Lung microvascular endothelial cell (primary cell): ENCODE measurements at regions not wholly inside any gene's neighbourhood (a gene's known extent, or its start where the extent isn't known, plus 50 kb on each side); places are given as distances from the start of the nearest gene placed in this dataset.
A peak's percentile ranks its signal among the peaks of the same experiment; 100 is the strongest.

Experiments used
- DNase-seq, 2 donors: peaks; one replicate each; pipeline versions ENCODE4 v3.0.0 to v3.0.0-alpha.2; 2010; ENCODE audit warnings: low read depth in 2 of 2

DNA sequence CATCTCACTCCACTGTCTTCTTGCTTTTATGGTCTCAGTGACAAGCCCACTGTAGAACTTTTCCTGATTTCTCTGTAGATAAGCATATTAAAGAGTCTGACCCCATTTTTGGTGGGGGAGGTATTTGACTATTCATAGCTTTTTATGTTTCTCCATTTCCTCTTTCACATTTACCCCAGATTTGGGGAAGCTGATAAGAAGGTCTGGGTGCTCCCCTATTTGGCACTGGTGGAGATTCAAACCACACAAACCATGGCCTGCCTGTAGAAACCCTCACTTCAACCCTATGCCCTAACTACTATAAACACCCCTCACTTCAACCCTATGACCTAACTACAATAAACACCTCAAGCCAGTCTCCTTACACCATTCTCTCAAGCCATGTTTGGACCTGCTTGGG is 196.2 kb upstream of the SYNDIG1 start:
- no peak for DNase-seq

DNA sequence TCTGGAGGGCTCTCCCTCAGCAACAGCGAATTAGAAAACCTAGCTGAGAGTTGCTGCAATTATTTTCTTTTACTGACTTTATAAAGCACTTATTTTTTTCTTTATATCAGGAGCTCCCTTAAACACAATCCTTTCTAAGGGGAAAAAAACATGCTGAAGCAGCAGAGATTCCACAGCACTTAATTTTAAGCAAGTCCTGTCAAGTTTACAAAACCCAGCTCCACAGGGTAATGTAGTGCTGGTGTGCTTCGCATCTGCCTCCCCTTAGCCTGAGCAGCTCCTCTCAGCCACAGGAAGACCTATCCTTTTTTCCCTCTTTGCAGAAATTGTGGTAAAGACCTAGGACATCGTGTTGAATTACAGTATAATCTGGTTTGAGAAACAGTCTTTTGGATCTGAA is 208.1 kb upstream of the SYNDIG1 start:
- DNase-seq: no peak

DNA sequence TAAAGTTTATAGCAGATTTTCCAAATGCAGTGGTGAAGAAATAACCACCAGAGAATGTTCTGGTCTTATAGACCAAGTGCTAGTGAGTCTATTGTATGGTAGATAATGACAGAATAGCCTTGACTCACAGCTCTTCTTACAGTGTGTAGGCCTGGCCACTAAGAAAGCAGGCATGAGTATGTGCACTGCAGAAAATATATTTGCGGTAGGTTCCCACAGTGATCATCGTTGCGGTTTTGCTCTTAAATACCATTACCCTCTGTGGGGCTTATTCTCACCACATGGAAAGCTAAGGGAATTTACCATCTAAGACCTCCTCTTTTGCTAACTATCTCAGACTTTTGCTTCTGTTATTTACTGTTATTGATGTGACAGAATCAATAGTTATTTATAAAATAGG is 212.3 kb upstream of the SYNDIG1 start:
- no peak for DNase-seq

DNA sequence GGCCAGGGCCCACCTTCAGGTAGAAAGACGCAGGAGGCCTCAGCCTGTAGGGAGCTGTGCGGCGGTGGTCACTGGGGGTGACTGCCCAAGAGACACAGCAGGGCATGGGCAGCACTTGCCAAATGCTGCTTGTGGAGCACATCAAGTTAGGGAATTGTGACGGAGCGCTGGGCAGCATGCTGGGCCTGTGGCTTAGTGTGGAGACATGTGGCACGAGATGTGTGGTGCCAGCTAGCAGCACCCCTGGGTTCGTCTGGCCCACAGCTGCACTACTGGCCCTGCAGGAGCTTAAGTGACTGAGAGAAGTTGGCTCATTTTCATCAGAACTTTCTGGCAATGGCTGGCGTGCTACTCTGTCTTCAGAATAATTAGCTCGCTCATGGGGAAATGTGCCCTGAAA is 213.1 kb upstream of the SYNDIG1 start:
- no peak for DNase-seq

DNA sequence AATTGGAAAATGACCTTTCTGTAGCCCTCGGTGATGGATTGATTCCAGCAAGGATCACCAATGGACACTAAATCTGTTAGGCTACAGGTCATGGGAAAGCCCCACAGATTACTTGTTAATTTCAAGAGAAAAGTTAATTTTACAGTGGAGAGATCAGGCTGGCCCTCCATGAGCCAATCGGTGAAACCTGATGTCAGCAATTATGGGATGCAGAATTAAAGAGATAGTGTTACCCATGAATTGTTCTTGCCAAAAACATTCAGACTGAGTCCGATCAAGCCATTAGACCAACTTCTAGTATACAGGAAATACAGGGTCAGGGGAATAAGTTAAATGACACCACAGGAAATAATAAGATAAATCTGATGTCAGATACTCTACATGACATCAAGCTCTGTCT is 214.9 kb upstream of the SYNDIG1 start:
- DNase-seq: no peak

DNA sequence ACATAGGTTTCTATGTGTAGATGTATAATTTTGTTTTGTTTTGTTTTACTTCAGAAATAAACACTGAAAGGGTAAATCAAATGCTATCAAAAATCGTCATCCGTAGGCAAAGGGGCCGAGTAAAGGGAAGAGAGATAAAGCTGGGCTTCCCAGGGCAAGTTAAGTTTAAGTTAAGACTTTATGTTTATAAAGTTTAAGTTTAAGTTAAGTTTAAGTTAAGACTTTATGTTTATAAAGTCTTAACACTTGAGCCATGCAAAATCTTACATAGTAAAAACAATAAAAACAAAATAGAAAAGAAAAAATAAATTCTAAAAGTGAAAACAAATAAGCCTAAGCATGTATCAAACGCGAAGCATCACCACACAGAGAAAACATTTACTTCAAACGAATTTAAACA is 216.1 kb upstream of the SYNDIG1 start:
- no peak for DNase-seq

DNA sequence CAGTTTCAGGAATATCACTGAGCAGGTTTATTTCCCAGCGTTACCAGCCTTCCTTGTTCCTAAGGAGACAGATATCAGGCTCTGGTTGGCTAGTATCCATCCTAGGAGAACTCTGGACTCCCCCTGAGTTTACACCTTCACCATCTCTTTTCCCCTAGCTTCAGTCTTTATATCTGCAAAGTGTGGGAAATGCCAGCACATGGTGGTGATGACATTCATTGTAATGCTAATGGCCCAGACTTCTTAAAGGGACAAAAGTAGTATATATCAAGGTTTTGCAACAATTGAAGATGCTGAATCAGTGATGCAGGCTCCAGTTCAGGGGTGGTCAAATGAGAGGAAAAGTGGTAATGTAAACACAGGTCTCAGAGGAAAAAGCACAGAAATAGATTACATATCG is 224.3 kb upstream of the SYNDIG1 start:
- no peak for DNase-seq

DNA sequence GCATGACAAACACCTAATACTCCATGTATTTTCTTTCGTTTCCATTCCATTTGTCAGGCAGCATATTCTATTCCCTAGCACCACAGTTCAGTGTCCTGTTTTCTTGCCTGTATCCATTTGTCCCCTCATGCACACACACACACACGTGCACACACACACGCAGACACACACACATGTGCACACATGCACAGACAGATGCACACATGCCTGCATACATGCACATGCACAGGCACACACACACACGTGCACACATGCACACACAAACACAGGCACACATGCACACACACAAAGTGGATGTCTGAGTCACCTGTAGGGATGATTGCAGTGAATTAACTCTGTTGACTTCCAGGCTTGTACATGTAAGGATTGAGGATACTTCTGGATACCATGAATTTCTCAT is 226.7 kb upstream of the SYNDIG1 start:
- DNase-seq: no peak

DNA sequence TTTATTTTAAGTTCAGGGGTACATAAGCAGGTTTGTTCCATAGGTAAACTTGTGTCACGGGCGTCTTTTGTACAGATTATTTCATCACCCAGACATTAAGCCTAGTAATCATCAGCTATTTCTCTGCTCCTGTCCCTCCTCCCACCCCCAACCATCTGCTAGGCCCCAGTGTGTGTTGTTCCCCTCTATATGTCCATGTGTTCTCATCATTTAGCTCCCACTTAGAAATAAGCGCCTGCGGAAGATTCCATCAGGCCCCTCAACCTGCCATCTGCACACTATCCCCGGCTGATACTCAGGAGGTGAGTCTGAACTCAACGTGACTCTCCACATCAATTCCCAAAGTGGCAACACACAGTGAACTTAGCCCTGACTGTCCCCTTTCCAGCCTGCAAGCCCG is 228.0 kb upstream of the SYNDIG1 start:
- DNase-seq: no peak

DNA sequence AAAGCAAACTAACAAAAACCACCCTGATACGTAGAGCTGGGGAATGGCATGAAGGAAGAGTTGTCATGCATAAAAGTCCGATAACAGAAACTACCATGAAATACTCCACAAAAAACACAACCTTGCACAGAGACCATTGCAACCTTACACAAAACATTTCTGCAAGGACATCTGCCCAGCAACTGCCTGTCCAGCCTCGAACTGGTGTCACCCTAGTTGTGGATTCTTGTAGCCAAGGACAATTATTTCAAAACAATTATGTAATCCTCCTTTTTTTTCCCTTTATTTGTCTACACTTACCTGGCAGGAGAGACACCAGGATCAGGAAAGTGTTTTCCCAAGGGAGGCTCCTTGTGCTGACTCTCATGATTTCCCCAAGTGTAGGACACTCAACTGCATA is 232.5 kb upstream of the SYNDIG1 start:
- no peak for DNase-seq

DNA sequence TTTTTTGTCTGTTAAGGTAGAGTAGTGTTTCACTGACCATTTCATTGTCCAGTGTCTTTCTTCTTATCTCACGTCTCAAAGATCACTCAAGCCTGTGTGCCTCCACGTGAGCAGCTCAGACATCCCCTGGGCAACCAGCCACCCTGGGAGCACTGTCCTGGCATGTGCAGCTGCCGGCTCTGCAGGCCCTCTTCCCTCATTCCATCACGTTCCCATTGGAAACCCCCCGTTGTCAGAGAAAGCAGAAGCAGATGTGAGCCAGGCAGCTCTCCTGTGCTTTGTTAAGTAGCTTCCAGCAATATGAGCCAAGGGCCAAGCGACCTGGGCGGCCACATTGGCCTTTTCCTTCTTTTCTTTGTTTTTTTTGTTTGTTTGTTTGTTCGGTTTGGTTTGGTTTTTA is 233.2 kb upstream of the SYNDIG1 start:
- no peak for DNase-seq

DNA sequence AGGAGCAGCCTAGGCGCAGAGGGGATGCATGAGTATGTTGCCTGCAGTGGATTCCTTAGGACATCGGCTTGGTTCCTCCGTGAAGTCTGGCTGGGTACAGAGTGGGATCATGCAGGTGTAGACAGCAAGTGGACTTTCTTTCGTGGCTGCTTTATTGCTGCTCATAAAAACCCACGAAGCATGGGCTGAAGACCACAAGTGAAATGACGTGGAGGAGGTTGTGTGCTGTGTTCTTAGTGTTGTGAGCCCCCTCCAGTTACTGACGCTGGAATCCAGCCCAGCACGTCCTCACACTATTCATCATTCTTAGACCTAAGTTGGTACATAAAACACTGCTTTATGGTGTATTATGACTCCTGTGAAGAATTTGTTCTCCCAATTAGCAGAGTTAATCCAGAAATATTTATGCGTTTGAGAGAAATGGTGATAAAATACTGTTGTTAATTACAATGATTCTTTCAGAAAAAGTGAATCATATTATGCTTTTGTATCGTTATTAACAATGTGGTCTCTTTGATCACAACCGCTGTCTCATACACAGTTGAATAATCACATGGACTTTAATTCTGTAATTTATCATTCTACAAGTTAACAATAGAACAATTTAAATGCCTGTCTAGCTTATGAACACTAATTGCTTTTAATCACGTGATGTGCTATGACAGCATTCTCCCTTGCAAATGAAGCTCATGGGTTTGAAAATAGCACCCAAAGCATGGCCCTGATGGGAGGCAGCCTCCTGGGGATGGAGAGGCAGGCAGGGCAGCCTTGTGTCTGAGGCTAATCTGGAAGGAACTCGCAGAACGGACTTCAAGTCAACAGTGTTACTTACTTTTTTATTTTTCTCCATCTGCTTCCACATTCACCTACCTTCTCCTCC is 233.9 kb upstream of the SYNDIG1 start:
- DNase-seq: no peak

DNA sequence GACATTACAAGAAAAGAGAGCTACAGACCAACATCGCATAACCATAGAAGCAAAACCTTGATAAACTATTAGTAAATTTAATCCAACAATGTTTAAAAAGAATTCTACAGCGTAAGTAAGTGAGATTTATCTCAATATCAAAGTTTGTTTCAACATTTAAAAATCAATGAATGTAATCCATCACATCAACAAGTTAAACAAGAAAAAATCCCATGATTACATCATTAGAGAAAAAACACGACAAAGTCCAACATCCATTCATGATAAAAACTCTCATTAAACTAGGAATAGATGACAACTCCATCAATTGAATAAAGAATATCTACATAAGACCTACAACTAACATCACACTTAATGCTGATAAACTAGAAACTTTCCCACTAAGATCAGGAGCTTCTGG is 239.0 kb upstream of the GGTLC1 start:
- no peak for DNase-seq

DNA sequence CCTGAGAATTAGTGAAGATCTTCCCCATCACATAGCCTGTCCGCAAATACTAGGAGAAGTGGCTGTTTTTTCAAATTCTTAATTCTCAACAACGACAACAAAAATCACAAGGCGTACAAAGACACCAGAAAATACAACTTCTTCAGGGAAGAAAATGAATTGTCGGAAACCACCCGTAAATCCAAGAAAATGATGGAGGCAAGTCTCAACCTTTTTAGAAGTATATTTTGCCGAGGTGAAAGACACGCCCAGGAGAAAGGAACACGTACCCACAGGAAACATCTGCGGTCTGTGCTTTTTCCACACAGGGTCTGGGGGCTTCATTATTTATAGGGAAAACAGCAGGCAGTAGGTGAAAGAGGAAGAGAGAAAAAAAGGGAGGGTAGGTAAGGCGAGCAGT is 223.9 kb upstream of the GGTLC1 start:
- DNase-seq: no peak

DNA sequence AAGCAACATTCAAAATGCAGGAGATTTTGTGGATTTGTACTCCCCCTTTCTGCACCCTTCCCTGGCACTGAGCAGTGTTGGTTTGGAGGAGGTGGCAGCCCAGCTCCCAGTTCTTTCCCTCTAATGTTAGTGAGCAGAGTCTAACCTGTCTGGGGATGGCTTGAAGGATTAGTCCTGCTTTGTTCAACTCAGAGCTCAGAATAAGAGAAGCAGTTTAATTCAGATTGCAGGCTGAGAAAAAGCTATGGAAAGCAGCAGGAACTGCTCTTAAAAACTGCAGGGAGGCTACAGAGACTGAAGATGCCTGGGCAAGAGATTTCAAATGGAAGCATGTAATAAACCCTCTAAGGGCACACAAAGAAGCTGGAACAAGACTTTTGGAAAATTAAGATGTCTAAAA is 223.4 kb upstream of the GGTLC1 start:
- no peak for DNase-seq

DNA sequence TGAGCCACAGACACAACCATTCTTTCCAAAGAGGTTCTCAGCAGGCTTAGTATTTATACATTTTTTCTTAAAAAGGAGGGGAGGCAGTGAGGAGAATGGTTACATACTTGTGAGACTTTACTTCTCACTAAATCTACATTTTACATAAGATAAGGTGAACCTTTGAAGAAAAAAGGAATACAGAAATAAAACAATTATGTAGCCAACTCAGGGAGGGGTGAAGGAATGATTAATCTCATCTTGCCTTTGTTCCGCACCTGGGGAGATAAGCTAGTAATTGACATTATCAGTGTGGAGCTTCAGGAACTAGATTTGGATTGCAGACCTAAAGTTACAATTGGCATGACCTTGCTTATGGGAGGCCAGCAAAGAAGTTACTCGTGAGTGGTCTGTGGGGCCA is 221.8 kb upstream of the GGTLC1 start:
- no peak for DNase-seq

DNA sequence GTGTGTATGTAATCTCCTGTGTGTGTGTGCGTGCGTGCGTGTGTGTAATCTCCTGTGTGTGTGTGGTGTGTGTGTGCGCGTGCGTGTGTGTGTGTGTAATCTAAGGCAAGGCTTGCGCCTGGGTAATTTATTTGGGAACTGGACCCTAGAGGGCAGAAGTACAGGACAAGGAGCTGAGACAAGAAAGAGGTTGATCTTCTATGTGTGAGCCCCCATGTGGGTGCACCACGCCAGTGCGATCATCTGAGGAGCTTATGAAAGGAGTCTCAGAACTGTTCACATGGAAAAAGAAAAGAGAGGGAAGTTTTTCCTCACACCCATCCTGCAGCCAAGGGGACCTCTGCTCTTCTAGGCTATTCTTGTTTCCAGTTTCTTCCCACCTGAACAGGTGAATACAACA is 220.1 kb upstream of the GGTLC1 start:
- DNase-seq: peak in 1 of 2 donors; percentile 6

DNA sequence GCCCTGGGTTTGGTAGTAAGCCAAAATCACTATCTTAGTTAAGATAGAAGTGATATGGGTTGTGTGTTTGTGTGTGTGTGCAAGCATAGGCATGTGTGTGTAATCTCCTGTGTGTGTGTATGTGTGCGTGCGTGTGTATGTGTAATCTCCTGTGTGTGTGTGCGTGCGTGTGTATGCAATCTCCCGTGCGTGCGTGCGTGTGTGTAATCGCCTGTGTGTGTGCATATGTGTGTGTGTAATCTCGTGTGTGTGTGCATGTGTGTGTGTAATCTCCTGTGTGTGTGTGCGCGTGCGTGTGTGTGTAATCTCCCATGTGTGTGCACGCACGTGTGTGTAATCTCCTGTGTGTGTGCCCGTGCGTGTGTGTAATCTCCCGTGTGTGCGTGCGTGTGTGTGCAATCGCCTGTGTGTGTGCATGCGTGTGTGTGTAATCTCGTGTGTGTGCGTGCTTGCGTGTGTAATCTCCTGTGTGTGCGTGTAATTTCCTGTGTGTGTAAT is 219.3 kb upstream of the GGTLC1 start:
- no peak for DNase-seq

DNA sequence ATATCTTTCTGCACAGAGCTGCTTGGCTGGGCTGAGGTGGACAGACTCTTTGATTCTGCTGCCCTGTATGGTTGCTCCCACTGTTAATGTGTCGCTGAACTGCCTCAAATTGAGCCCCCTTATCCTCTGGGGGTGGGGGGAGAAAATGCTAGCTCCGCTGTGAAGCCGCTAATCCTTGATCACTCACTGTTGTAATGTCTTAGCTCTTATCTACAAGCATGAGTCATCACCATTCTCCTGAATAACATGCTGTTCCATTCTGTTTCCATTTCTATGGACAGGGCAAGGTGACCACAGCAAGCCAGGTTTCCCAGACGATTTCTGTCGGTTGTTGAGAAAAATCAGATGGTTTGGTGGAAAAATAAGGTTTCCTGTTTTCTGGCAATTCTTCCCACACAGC is 218.4 kb upstream of the GGTLC1 start:
- no peak for DNase-seq

DNA sequence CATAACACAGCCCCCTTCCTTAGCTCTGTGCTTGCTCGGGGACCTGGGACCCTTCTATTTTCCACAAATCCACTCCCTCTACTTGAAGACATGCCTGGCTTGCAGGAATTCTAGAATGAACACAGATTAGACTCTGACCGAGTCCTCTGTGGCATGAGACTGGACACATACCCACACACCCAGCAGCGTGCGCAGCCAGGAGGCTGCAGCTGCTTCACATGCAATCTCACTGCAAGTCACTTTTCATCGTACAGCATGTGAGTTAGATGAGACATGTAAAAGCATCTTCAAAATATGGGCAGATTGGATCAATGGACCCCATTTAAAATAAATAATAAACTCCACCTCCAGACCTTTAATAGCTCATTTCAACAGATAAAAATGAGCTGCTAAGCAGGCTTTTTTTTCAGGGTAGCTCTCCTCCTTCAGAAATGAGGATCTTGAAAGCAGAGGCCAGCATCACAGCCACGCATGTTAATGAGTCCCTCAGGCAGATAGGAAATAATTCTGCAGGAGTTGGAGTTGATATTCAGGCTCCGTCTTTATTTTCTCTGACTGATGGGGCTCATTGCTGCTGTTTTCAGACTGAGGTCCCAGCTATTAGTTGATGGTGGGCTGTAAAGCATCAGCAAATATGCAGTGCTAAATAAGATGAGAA is 215.1 kb upstream of the GGTLC1 start:
- DNase-seq: no peak

DNA sequence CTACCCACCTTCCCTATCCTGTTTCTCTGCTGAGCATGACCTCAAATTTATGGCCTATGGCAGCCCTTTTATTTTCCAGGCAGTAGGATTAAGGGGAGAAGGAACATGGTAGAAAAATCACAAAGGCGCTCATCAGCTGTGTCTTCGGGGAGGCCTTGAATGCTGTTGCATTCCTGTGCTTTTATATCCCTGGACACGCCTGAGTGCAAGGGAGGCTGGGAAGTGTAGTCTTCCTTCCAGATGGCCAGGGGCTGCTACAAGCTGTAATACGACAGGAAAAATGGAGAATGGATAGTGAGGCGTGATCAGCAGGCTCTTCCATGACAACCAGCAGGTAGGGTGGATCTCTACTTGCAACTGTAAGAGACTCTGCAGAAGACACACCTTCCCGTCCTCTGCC is 210.9 kb upstream of the GGTLC1 start:
- DNase-seq: no peak

DNA sequence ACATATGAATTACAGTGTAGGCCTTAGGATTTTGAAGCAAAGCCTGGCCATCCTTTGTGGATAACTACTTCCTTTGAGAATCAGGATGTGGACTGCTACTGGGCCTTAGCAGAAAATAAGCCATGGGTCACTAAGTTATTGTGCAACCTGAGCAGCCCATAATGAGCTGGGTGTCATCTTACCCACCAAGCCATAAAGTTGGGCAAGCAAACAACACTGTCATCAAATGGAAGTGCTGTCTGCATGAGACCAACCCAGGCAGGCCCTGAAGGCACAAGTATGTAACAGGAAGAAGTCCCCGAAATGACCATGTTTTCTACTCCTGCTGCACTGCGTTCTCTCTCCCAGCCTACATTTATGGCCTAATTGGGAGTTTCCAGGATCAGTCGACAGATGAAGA is 205.6 kb upstream of the GGTLC1 start:
- DNase-seq: no peak

DNA sequence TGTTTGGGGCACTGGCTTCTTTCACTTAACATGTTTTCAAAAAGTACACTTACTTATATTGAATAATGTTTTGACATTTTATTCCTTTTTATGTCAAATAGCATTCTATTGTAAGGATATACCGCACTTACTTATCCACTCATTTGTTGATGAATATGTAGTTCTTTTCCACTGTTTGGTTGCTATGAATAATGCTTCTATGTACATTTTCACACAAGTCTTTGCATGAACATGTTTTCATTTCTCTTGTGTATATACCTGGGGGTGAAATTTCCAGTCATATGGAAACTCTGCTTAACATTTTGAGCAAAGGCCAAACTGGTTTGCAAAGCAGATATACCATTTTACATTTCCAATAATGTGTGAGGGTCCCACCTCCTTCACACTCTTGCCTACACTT is 202.3 kb upstream of the GGTLC1 start:
- DNase-seq: no peak
